IPS DF 4.7 (cell line): ENCODE measurements at regions not wholly inside any gene's neighbourhood (a gene's known extent, or its start where the extent isn't known, plus 50 kb on each side); places are given as distances from the start of the nearest gene placed in this dataset.
"Not testable (repeated sequence)": the region's sequence is repeated elsewhere in the genome, so short reads cannot be mapped to it uniquely, and the experiment has no call there.

Experiments
- DNase-seq: peaks from one replicate; pipeline ENCODE4 v3.0.0-alpha.2; 2013; ENCODE audit warnings: low spot score; ENCODE audit errors: extremely low read depth

DNA sequence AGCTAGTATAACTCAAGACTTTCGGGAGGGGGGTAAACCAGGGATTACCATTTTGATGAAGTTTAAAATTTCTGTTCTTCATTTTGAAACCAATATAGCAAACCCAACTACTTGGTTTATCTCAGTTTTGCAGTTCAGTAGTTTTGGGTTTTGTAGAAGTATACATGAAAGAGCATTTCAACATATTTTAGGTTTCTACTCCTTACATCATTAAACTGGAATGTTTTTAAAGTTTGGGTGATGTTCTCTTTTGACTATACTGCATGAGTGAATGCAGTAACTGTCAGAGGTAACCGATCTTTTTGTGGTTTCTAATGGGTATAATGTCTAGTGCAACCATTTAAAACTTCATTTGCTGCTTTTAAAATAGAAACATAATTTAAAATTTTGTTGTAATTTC is 248.3 kb upstream of the MAD2L1 start:
- no peak for DNase-seq

DNA sequence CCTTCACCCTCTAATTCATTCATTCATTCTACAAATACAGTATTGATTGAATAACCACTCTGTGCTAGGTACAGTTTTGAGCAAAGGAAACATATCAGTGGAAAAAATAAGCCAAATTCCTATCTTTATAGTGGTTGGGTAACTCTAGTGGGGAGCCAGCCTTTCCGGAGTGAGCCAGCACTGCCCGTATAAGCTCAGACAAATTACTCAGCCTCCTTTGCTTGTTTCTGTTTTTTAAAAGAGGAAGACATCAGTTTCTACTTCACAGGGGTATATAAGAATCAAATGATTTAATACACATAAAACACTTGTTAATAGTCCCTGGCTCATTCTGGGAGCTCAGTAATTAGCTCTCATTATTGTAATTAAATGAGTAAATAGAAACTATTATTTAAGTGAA is 238.2 kb upstream of the MAD2L1 start:
- DNase-seq: no peak

DNA sequence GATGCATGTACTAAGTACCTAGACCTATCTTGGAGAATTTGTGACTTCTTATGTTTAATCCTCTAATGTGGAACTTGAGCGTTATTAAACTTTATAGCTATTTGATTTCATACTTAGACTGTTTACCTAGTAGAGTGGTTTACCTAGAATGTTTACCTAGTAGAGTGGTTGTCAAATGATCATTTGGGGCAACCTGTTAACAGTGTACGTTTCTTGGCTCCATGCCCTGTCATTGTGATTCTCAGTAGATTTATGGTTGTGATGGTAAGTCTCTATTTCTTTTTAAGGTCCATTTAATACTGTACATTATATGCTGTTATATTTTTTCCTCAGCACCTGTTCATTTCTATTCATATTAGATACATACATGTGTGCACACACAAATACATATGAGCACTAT is 233.0 kb upstream of the MAD2L1 start:
- DNase-seq: no peak

DNA sequence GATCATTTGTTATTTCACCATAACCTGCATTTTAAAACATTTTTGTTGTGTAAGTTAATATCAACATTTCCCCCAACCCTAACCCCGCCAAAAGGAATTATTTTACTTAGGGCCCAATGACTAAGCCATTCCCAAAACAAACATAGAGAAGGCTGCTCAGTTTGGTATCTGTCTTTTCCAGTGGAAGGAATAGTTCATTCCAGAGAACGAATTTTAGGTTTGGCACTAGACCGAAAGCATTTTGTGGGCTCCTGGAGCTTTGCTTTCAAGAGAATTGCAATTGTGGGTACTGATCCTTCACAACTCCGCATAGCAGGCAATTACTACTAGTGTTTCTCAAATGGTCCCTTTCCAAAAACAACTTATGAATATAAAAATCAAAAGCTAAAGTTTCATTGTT is 226.7 kb upstream of the MAD2L1 start:
- DNase-seq: no peak

DNA sequence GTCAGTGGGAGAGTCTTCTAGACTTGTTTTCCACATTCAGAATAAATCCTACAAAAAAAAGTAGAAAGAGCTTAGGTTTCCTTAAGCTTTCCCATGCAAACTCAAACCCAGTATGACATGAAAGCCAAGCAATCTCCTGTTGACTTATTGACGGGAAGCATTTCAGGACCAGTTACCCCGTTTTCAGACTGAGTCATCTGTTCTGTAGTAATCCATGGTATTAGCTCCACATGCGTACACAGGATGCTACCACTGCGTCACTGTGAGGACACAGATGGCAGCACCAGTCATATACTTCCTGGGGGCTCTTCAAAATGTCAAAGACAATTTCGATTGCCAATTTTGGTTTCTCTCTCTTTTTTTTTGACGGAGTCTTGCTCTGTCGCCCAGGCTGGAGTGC is 224.9 kb upstream of the MAD2L1 start:
- no peak for DNase-seq

DNA sequence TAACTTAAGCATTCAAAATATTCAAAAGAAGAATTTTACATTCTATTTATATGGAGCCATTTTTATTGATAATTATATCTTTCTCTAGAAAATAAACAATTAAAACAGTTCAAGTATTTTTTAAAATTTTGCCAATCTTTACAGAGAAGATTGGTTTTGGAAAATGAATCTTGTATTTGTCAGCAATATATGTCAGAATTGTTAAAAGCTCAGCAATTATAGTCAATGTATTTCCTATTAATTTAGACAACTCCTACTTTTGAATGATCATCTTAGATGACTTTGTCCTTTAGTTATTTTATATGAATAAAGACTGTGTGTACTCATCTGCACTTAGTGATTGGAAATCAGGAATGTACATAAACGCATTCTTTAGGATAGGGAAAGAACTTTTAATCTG is 223.9 kb upstream of the MAD2L1 start:
- no peak for DNase-seq

DNA sequence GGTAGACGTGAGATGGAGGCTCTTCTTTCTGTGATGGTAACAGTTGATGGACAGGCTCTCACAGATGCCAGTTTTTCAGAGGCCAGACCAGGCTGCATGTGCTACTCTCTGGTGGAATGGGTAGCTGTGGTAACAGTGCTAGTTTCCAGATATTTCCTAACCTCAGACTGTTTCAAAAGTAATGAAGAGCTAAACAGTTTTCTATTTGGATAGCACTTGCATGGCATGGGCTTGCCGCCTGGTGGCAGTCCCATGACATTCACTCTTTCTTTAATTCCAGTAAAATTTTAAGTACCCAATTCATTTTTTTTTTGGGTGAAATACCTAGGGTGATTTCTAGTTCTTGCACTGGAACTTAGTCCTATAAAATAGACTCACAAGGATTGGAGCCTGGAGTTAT is 220.2 kb upstream of the MAD2L1 start:
- no peak for DNase-seq

DNA sequence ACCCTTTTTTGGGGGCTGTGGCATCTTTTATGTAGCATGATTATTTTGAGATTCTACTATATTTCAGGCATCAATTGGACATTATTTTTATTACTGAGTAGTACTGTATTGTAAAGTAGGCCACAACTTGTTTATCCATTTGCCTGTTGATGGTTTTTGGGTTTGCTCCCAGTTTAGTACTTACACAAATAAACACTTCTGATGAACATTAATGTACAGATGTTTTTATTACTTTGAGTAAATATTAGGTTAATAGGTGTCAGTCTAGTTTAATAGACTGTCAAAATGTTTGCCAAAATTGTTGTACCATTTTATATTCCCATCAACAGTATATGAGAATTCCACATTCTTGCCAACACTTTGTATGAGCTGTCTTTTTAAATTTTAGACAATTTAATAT is 214.9 kb upstream of the MAD2L1 start:
- no peak for DNase-seq

DNA sequence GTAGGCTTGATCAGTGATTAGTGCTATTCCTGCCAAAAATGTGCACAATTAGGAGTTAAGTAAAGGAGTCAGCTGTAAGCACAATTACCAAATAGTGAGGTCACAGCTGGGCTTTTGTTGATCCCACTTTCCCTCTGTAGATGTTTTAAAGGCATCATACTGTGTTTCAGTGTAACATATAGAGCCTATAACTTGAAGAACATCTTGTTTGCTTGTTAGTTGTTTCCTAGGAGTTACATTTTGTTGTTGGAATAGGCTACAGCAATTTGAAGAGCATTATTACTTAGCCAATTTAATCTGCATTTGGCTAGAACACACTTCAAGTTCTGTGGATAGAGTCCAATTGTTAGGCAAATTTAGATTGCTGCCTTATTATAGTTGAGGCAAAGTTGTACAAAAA is 210.7 kb upstream of the MAD2L1 start:
- DNase-seq: no peak

DNA sequence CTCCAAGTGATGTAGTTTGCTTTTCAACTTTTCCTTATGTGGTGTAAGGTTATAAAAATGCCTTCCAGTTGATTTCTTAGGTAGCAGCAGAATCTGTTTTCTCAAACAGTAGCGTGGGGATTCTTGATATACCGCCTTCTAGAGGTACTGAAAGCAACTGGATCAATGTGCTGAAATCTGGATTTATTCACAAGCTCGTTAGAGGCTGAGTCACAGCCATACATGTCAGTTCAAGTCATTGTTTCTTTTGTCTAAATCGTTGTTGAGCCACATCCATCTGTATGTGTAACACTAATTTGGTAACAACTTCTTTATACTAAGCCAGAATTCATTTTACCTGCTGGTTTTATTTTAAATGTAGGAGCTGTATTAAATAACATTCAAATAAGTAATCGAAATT is 200.0 kb upstream of the MAD2L1 start:
- no peak for DNase-seq

DNA sequence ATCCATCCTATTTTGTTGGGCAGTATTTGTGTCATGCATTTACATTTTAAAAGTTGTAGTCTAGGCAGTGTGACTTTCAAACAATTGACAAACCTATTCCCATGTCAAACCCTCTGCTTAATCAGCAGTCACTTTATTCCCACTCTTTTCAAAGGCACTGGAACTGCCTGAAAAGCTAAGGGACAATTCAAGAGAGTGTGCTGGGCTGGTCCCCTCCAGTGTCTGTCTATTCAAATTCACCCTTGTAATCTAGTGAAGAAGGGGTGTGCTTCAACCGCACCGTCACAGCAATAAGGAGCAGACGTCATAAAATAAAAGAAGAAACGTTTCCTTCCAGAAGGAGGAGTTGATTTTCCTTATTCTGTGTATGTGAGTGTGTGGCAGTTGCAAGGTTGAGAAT is 197.0 kb upstream of the MAD2L1 start:
- no peak for DNase-seq

DNA sequence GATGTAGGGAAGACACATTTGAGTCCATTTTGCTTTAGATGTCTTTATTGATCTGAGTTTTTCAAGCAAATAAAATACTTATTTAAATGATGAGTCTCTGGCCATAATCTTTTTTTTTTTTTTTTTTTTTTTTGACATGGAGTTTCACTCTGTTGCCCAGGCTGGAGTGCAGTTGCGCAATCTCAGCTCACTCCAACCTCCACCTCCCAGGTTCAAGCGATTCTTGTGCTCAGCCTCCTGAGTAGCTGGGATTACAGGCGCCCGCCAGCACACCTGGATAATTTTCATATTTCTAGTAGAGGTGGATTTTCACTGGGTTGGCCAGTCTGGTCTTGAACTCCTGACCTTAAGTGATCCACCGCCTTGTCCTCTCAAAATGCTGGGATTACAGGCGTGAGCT is 194.5 kb upstream of the MAD2L1 start:
- no peak for DNase-seq

DNA sequence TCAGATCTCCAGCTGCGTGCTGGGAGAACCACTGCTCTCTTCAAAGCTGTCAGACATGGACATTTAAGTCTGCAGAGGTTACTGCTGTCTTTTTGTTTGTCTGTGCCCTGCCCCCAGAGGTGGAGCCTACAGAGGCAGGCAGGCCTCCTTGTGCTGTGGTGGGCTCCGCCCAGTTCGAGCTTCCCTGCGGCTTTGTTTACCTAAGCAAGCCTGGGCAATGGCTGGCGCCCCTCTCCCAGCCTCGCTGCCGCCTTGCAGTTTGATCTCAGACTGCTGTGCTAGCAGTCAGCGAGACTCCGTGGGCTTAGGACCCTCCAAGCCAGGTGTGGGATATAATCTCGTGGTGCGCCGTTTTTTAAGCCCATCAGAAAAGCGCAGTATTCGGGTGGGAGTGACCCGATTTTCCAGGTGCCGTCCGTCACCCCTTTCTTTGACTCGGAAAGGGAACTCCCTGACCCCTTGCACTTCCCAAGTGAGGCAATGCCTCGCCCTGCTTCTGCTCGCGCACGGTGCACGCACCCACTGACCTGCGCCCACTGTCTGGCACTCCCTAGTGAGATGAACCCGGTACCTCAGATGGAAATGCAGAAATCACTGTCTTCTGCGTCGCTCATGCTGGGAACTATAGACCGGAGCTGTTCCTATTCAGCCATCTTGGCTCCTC is 189.6 kb upstream of the MAD2L1 start:
- not testable (repeated sequence) for DNase-seq

DNA sequence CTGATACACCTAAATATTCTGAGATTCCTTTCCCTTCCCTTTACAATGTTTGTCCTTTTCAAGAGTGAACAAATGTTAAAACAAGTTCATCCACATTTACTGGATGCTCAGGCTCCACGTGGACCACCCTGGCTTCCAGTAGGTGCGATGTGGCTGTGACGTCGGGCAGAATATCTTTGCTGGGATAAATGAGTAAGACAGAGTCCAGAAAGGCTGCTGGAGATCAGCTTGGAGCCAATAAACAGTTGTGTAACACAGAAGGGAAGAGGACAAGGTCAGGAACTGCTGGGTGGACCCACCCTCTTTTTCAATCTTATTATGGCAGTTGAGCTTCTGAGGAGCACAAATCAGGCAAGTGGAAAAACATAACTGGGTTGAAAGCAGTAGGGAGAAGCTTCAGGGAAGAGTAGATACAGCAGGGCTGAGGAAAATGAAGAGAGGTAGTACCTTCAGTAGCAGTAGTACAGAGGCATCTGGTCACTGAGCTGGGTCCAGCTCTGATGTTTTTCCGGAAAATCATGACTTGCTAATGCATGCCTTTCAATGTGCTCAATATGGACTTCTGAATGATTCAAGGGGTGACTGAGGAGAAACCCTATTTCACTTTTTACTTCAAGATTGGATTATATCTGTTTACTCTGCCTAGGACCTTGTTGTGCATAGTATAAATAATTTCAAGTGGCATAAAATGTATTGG is 171.8 kb upstream of the MAD2L1 start:
- DNase-seq: no peak

DNA sequence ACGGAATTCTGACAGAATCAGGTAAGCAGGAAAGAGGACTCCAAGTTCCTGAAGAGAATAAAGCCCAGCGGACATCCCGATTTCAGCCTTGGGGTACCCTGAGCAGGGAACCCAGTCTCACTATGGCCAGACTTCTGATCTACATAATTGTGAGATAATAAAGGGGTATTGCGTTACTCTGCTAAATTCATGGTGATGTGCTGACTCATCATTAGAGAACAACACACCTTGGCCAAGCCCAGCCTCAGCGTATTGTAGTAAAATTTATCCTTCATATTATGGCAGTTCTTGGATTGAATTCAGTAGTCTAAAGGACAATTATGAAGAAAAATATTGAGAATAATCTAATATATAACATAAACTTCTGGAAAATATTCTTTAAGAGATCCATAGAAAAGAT is 170.2 kb upstream of the MAD2L1 start:
- no peak for DNase-seq

DNA sequence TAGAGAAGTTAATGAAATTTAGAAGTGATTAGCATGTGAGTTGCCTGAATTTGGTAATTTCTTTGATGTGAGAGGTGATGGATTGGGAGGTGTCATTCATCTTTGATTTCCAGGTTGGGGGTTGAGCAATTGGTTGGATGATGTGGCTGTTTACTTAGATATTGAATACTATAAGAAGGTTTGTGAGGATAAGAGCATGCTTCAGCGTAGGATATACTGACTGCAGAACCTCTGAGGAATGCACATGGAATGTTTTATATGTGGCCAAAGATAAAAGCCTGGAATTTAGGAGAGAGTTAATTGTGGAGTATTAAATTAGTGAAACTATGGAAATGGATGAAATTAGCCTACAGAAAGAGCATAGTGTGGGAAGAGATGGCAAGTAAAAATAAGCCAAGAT is 165.4 kb upstream of the MAD2L1 start:
- DNase-seq: no peak

DNA sequence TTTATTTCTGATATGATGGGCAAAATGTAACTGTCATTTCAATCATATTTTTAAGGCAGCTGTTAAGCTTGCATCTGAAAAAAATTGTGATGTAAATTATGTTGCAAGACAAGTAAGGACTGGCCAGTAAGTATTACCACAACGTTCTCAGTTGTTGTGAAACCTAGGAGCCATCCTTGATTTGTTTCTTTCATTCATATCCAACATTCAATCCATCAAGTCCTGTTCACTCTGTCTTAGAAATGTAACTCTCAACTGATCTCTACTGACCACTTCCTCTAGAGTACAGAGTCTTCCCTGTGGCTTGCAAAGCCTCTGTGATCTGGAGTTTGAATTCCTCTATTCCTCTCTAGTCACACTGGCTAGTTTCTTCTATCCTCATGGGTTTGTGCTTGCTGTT is 161.4 kb upstream of the MAD2L1 start:
- no peak for DNase-seq

DNA sequence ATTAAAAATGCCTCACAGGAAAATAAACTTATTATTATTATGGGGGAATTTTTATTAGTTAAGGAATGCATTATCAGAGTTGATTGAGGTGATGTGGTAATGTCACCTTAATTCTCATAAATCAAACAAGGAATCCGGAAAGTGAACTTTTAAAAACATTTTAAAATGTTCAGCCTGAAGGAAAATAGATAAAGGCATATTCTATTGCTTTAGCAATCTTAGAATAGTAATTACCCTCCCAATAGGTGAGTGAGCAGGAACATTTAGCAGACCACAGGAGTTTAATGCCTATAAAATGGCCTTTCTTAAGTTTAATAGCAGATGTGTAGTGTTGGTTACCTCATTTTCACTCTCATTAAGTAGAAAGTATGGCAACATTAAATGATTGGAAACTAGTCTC is 160.9 kb upstream of the MAD2L1 start:
- DNase-seq: no peak

DNA sequence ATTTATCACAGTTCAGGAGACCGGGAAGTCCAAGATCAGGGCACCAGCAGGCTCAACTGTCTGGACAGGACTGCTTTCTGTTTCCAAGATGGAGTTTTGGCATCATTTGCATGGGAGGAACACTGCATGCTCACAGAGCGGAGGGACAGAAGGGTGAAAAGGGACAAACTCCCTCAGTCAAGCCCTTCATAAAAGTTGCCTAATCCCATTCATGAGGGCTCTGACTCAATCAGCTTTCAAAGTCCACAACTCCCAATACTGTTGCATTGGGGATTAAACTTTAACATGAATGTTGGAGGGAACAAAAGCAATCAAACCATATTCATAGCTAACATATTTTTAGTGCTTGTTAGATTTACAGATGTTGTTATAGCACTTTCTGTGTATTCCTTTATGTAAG is 158.9 kb upstream of the MAD2L1 start:
- no peak for DNase-seq

DNA sequence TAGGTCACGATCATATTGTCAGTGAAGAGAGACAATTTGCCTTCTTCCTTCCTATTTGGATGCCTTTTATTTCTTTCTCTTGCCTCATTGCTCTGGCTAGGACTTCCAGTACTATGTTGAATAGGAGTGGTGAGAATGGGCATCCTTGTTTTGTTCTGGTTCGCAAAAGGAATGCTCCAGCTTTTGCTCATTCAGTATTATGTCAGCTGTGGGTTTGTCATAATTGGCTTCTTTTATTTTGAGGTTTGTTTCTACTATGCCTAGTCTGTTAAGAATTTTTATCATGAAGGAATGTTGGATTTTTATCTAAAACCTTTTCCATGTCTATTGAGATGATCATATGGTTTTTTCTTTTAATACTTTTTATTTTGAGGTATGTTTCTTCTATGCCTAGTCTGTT is 152.3 kb upstream of the MAD2L1 start:
- DNase-seq: no peak

DNA sequence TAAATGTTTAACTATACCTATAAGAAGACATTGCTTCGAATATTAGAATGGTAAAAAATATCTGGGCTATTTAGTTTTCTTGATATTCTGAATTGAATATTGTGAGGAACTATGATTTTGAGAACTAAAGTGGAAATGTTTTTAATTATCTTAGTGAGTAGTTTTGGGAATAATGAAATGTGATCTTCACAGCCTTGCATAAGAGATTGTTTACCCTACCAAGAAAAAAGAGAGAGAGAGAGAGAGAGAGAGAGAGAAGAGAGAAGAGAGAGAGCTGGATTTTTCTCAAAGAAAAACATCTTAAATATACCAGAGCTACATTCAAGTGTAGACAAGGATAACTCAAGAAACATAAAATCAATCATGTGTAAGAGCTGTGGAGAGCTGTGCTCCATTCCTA is 148.7 kb upstream of the MAD2L1 start:
- DNase-seq: no peak

DNA sequence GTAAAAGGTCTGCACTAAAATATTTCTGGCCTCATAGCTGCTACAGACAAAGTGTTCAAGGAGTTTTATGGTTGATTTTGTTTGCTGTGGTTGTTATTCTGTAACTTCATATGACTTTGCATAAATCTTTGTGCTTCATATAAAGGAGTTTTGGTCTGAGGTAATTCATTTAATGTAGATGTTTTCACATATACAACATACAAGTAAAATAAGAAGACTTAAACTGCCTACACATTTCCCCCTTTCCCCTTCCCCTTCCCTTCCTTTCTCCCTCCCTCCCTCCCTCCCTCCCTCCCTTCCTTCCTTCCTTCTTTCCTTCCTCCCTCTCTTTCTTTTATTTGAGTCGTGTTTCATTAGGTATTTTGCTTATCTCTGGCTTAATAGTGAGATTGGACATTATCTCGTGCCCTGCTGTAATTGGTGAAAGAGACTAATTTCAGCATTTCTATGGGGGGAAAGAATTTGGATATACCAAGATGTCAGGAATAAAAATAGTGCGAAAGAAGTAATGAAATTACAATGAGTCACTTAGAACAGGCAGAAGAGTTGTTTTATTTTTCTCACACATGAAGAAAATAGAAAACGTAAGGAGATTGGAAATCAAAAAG is 144.9 kb upstream of the MAD2L1 start:
- DNase-seq: no peak

DNA sequence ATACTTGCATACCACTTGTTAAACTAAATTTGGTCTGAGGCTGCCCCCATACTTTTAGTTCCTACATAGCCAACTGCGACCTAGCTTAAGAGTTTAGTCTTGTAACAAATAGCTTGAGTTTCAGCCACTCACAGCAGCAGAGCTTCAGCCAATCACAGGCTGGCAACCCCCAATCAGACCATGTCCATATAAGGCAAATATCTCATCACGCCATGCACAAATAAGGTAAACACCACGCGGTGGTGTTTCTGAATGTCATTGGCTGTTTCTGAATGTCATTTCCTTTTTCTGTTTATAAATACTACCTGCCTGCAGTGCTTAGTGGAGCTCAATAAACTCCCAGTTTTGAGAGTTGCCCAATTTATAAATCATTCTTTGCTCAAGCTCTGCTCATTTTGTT is 143.1 kb upstream of the MAD2L1 start:
- no peak for DNase-seq
